GM12892 (cell line): ENCODE measurements at regions not wholly inside any gene's neighbourhood (a gene's known extent, or its start where the extent isn't known, plus 50 kb on each side); places are given as distances from the start of the nearest gene placed in this dataset.

ENCODE experiments used
- POLR2A ChIP-seq: IDR thresholded peaks from 2 replicates; pipeline ENCODE4 v1.6.1; 2011; ENCODE audit warnings: low read depth, low read length, control low read depth
- POLR2AphosphoS5 ChIP-seq: IDR thresholded peaks from 2 replicates; pipeline ENCODE4 v1.6.1; 2011; ENCODE audit warnings: low read depth, low read length, control low read depth

GRCh38 chr11:23764286-23764685 lies 732.6 kb upstream of the LUZP2 start:
- TF ChIP-seq POLR2A: no peak
- TF ChIP-seq POLR2AphosphoS5: no peak
